Omental fat pad (tissue), 3 donors: ENCODE measurements at regions not wholly inside any gene's neighbourhood (a gene's known extent, or its start where the extent isn't known, plus 50 kb on each side); places are given as distances from the start of the nearest gene placed in this dataset.

Source experiments
- ATAC-seq: fragments of 150-250 bp; one replicate; pipeline ENCODE4 v1.9.1; 2016; ENCODE audit warnings: mild to moderate bottlenecking, moderate library complexity; ENCODE audit not compliant: low FRiP score
- DNase-seq: peaks from one replicate; pipeline ENCODE4 v3.0.0-alpha.2; 2019; ENCODE audit warnings: low spot score
- CTCF ChIP-seq, 3 donors: fragments of 450-650 bp; IDR thresholded peaks; one replicate each; pipeline ENCODE4 v1.5.1; 2016 to 2017; ENCODE audit warnings: antibody characterized with exemption in 3 of 3, mild to moderate bottlenecking in 3 of 3, moderate library complexity in 2 of 3

- TF ChIP-seq CTCF (IDR thresholded peaks at IDR 0.05) = no peak
- DNase-seq (no peak), ATAC-seq (no peak)
Measured at GRCh38 chr1:239306426-239306825, 79.9 kb upstream of the CHRM3 start.

- no peak for TF ChIP-seq CTCF (IDR thresholded peaks at IDR 0.05)
- ATAC-seq (no peak), DNase-seq (no peak)
Measured at GRCh38 chr1:239303289-239303688, 83.1 kb upstream of the CHRM3 start.

GRCh38 chr1:239302696-239303095, 83.7 kb upstream of the CHRM3 start:
- TF ChIP-seq CTCF (IDR thresholded peaks at IDR 0.05) = no peak
- no peak for ATAC-seq
- DNase-seq = no peak

GRCh38 chr1:239301251-239301650, 85.1 kb upstream of the CHRM3 start:
- TF ChIP-seq CTCF (IDR thresholded peaks at IDR 0.05) = no peak
- no peak for DNase-seq
- ATAC-seq = no peak

GRCh38 chr1:239297910-239298309, 88.5 kb upstream of the CHRM3 start:
- TF ChIP-seq CTCF (IDR thresholded peaks at IDR 0.05) = no peak
- no peak for DNase-seq
- ATAC-seq = no peak

- DNase-seq (no peak), ATAC-seq (peak; percentile 59)
- TF ChIP-seq CTCF (IDR thresholded peaks at IDR 0.05) = no peak
Measured at GRCh38 chr1:239293350-239294110, 92.8 kb upstream of the CHRM3 start.

- no peak for DNase-seq
- no peak for ATAC-seq
- no peak for TF ChIP-seq CTCF (IDR thresholded peaks at IDR 0.05)
Measured at GRCh38 chr1:239288820-239289554, 97.4 kb upstream of the CHRM3 start.
